A673 (cell line): ENCODE measurements at regions not wholly inside any gene's neighbourhood (a gene's known extent, or its start where the extent isn't known, plus 50 kb on each side); places are given as distances from the start of the nearest gene placed in this dataset.

ENCODE experiments used
- EZH2 ChIP-seq: fragments of 200-600 bp; sonication (generic); IDR thresholded peaks from 2 replicates; pipeline ENCODE4 v1.6.1; 2017; ENCODE audit warnings: borderline replicate concordance, low read depth, mild to moderate bottlenecking, mixed read lengths, antibody characterized with exemption, low read length; ENCODE audit not compliant: poor library complexity, severe bottlenecking
- TF ChIP-seq, protein P1 (sequence below): fragments of 300-800, 200-600 bp; sonication (generic); conservative IDR thresholded peaks from 2 replicates; pipeline ENCODE4 v1.5.1; 2017; ENCODE audit warnings: low read depth, mild to moderate bottlenecking, antibody characterized with exemption, low read length, moderate library complexity, mixed read lengths

DNA sequence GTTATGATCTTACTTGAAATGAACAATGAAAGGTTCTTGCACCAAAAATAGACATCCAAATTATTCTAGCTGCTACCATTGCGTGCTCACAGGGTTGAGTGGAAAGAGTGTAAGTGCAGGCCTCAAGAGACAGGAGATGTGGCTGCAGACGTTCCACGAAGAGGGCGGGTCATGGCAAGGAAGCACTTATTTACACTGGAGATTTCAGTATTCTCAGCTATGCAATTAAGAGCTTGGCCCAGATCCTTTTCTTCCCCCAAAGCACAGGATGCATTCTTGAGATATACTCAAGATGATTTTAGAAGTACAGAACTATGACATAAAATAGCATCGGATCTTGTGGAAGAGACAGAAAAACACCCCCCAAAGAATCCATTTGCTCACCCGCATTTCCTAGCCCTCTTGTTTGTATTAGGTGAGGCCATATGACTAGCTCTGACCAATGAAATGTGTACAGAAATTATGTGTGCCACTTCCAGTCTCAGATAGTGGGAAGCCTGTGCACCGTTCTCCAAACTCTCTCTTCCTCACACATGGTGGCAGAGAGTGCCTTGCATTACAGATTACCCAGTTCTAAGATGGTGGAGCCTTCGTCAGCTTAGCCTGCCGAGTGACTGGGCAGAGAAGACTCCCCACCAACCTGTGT, 261.4 kb downstream of the TTC8 start:
- TF ChIP-seq, protein P1, sequence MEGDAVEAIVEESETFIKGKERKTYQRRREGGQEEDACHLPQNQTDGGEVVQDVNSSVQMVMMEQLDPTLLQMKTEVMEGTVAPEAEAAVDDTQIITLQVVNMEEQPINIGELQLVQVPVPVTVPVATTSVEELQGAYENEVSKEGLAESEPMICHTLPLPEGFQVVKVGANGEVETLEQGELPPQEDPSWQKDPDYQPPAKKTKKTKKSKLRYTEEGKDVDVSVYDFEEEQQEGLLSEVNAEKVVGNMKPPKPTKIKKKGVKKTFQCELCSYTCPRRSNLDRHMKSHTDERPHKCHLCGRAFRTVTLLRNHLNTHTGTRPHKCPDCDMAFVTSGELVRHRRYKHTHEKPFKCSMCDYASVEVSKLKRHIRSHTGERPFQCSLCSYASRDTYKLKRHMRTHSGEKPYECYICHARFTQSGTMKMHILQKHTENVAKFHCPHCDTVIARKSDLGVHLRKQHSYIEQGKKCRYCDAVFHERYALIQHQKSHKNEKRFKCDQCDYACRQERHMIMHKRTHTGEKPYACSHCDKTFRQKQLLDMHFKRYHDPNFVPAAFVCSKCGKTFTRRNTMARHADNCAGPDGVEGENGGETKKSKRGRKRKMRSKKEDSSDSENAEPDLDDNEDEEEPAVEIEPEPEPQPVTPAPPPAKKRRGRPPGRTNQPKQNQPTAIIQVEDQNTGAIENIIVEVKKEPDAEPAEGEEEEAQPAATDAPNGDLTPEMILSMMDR: no peak
- TF ChIP-seq EZH2: no peak
